Skin epidermis (tissue), 12 donors: ENCODE measurements at regions not wholly inside any gene's neighbourhood (a gene's known extent, or its start where the extent isn't known, plus 50 kb on each side); places are given as distances from the start of the nearest gene placed in this dataset.

Experiments
- H3K27ac ChIP-seq, 21 experiments: fragments of 200-600 bp; sonication (generic) in 11 of 21; one replicate each; pipeline ENCODE4 v1.5.0; 2020; ENCODE audit warnings: mild to moderate bottlenecking in 3 of 21, inconsistent platforms in 2 of 21, moderate library complexity in 2 of 21
- H3K4me3 ChIP-seq, 7 experiments: fragments of 200-600 bp; sonication (generic) in 2 of 7; one replicate each; pipeline ENCODE4 v1.5.0; 2020; ENCODE audit warnings: inconsistent platforms in 2 of 7, mild to moderate bottlenecking in 2 of 7, moderate library complexity in 1 of 7

DNA sequence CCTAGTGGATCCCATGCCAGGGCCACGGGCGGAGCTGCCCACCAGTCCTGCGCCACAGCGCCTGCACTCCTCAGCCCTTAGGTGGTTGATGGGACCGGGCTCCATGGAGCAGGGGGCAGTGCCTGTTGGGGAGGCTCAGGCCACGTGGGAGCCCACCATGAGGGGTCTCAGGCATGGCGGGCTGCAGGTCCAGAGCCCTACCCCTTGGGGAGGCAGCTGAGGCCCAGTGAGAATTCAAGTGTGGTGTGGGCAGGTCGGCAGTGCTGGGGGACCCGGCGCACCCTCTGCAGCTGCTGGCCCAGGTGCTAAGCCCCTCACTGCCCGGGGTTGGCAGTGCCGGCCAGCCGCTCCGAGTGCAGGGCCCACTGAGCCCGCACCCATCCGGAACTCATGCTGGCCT is 139.8 kb upstream of the LYZL2 start:
- H3K27ac ChIP-seq: no peak overlapping the region
- H3K4me3 ChIP-seq: no peak overlapping the region

GRCh38 chr10:30765616-30766015 is 136.1 kb upstream of the LYZL2 start:
- Histone ChIP-seq H3K4me3 (no peak overlapping the region), H3K27ac (peak overlapping the region in 1 of 21 experiments; percentile 6)

DNA sequence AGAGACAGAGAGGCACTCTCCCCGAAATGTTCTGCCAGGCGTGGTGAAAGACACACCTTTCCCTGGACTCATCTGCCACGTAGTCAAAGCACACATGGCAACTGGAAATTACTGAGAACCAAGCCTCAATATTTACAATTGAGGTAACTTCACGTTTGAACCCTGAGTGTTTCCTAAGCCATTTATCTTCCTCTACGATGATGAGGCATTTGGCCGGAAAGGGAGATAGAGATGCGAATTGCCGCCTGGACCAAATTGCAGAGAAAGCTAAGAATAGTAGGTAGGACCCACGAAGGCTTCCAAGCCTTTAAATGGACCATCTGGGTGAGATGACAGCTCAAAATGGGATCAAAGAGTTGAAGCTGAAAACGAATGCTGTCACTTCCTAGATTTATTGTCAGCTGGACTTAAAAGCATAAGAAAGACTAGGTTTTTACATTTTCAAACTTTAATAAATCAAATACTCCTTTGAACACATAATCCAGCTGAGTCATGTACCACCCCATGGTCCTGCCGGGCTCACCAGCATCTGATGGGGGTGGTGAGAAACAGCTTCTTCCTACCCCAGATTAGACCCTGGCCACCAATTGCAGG is 135.6 kb upstream of the LYZL2 start:
- H3K4me3 ChIP-seq: no peak overlapping the region
- H3K27ac ChIP-seq: peak overlapping the region in 1 of 21 experiments; percentile 80

- H3K27ac ChIP-seq: peak overlapping the region in 7 of 21 experiments; percentile 12 to 80 (median 59)
Observed at GRCh38 chr10:30763918-30764317, 134.4 kb upstream of the LYZL2 start.

DNA sequence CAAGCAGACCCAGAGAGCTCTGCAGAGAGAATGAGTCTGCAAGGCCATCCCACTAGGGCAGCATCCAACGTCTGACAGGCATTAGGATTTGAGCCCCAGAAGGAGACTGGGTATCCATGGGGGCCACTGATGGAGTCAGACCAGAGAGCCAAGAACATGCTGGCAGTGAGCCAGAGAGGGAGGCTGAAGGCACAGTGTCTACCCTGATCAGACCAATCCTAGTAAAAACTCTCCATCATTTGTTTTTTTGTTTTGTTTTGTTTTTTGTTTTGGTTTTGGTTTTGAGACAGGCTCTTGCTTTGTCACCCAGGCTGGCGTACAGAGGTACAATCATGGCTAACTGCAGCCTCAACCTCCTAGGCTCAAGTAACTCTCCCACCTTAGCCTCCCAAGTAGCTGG is 133.1 kb upstream of the LYZL2 start:
- Histone ChIP-seq H3K27ac (peak overlapping the region in 1 of 21 experiments; percentile 30), H3K4me3 (no peak overlapping the region)

More at GRCh38 chr10:30763918-30764317, 134.4 kb upstream of the LYZL2 start:
- no peak overlapping the region for H3K4me3 ChIP-seq

DNA sequence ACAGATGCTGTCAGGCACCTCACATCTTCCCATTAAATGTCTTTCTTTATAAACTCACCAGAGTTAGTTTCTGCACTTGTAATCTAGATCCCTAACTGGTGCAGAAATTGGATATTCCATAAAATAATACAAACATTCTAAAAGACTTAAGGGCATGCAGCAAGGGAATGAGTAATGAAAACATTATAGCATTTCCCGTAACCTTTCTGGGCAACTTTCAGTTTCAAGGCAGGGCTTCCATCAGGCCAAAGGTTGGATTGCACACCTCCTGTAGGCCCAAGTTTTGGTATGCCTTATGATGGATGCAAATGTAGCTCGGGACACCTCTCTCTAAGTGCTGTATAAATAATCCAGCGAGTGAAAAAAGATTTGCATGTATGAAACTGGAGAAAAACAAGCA is 129.9 kb upstream of the LYZL2 start:
- peak overlapping the region in 2 of 21 experiments; percentile 3 to 52 for H3K27ac ChIP-seq
- H3K4me3 ChIP-seq: no peak overlapping the region

- Histone ChIP-seq H3K4me3 (no peak overlapping the region), H3K27ac (no peak overlapping the region)
Observed at GRCh38 chr10:30758338-30758737, 128.8 kb upstream of the LYZL2 start.

GRCh38 chr10:30756896-30757295 is 127.3 kb upstream of the LYZL2 start:
- Histone ChIP-seq H3K27ac (no peak overlapping the region), H3K4me3 (no peak overlapping the region)

- Histone ChIP-seq H3K27ac (peak overlapping the region in 3 of 21 experiments; percentile 20 to 29 (median 24)), H3K4me3 (no peak overlapping the region)
Observed at GRCh38 chr10:30756151-30756550, 126.6 kb upstream of the LYZL2 start.

DNA sequence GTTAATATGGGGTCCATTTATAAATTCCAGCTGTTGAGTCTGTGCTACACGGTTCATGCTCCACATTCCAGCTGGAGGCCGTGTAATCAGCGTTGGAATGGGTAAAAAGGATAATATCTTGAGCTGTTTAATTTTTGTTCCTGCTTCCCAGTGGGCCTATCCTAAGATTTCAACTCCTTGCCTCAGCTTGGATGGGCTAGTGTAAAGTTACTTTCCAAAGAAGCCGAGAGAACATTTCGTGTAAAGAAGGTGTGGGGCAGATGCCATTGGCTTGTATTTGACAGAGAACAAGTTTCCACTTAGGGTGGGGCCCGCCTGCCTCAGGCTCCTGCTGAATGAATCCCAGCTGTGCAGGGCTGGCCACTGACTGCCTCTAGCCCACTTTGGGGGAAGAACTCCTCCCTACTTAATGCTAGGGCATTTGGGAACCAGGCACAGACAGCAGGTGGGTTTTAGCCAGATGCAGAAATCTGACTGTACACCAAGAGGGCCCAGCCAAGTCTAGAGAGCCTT is 125.9 kb upstream of the LYZL2 start:
- H3K27ac ChIP-seq: peak overlapping the region in 6 of 21 experiments; percentile 16 to 61 (median 25)

DNA sequence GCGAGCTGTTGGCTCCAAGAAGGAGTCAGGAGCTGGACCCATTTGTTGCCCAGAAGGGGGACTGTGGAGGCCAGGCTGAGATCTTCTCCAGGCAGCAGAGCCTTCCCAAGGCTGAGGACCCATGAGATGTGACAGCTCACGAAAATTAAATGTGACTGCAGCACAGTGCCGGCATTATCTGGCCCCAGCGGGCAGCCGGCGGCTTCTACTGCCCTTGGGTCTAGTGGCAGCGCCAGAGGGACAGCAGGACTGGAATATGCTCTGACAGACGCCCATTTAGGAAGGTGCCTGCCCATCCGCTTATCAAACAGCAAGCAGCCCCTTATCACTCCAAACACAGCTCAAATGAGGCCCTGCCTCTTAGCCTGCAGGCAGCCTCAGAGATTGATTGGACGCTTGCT is 122.9 kb upstream of the LYZL2 start:
- Histone ChIP-seq H3K27ac (peak overlapping the region in 8 of 21 experiments; percentile 16 to 64 (median 34)), H3K4me3 (no peak overlapping the region)

More for the DNA sequence above, 125.9 kb upstream of the LYZL2 start:
- H3K4me3 ChIP-seq: no peak overlapping the region

- Histone ChIP-seq H3K4me3 (no peak overlapping the region), H3K27ac (peak overlapping the region in 7 of 21 experiments; percentile 16 to 64 (median 38))
Observed at GRCh38 chr10:30751678-30752331, 122.3 kb upstream of the LYZL2 start.

DNA sequence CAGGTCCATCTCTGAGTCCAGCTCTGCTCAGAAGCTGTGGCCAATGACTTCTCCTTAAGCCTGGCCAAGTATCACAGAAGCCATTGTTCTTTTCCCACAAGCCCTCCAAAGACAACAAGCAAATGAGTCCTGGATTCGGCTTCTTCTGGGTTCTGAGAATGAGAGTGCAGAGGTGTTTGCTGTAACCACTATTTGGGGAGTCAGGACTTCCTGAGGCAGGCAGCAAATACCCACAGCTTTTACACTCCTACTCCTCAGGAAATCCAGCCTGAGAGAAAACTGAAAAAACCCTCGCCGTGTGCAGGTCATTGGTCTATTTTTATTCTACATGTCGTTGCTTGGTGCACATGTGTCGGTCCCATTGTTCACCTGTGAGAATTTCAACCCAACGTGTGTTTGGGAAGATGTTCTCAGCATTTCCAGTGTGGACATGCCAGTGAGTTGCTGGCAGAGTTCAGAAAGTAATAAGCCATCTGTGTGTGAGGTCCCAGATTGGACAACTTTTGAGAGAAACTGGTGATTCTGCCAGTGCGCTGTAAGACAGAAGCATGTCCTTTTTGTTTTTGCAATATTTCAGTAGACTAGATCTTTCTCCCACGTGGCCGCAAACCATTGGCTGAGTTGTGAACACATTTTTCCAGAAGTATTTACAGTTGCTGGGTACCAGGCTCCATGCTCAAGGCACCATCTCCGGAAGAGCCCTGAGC is 121.6 kb upstream of the LYZL2 start:
- Histone ChIP-seq H3K4me3 (no peak overlapping the region), H3K27ac (peak overlapping the region in 2 of 21 experiments; percentile 16 to 61)

GRCh38 chr10:30749385-30749784 is 119.8 kb upstream of the LYZL2 start:
- H3K27ac ChIP-seq: peak overlapping the region in 1 of 21 experiments; percentile 20
- H3K4me3 ChIP-seq: no peak overlapping the region

GRCh38 chr10:30748152-30748973 is 118.8 kb upstream of the LYZL2 start:
- no peak overlapping the region for H3K4me3 ChIP-seq

GRCh38 chr10:30747633-30748032 is 118.1 kb upstream of the LYZL2 start:
- peak overlapping the region in 2 of 21 experiments; percentile 3 to 20 for H3K27ac ChIP-seq
- no peak overlapping the region for H3K4me3 ChIP-seq

More at GRCh38 chr10:30748152-30748973, 118.8 kb upstream of the LYZL2 start:
- peak overlapping the region in 2 of 21 experiments; percentile 3 to 20 for H3K27ac ChIP-seq

DNA sequence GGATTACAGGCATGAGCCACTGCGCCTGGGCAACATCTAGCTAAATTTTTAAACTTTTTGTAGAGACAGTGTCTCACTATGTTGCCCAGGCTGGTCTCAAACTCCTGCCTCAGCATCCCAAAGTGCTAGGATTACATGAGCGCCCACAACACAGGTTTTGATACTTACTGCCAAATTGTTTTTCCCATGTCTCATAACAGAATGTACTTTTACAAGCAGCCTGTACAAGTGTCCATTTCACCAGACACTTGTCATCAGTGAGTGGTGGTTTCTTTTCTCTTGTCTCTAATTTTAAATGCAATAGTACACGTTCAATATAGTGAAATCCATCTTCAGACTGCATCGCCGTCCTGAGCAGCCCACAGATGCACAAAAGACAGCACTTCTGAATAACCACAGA is 116.4 kb upstream of the LYZL2 start:
- no peak overlapping the region for H3K4me3 ChIP-seq

GRCh38 chr10:30744106-30744505 is 114.6 kb upstream of the LYZL2 start:
- H3K27ac ChIP-seq: peak overlapping the region in 2 of 21 experiments; percentile 53 to 67
- no peak overlapping the region for H3K4me3 ChIP-seq

More for the DNA sequence above, 116.4 kb upstream of the LYZL2 start:
- H3K27ac ChIP-seq: peak overlapping the region in 1 of 21 experiments; percentile 64

DNA sequence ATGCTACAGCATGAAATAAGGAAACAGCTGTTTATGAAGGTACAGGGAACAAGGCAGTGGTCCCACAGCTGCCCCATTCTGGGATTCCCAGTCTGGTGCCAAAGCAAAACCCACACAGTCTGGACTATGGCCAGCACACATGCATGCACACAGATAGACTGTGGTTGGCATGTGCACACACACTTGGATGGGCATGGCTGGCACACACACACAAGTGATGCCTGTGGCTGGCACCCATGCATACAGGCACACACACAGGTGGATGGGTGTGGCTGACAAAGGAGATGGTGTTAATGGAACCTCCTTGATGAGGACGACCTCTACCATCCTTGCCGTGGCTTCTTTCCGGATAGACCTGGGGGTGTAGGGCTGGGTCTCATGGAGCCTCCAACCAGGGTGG is 114.0 kb upstream of the LYZL2 start:
- Histone ChIP-seq H3K4me3 (no peak overlapping the region), H3K27ac (peak overlapping the region in 2 of 21 experiments; percentile 53 to 67)
